Neural progenitor cell (in vitro differentiated cells): ENCODE measurements at regions not wholly inside any gene's neighbourhood (a gene's known extent, or its start where the extent isn't known, plus 50 kb on each side); places are given as distances from the start of the nearest gene placed in this dataset.

Experiments used
- CTCF ChIP-seq: fragments of 200-600 bp; sonication (generic); IDR thresholded peaks from 2 replicates; pipeline ENCODE4 v1.5.1; 2017; ENCODE audit warnings: antibody characterized with exemption, mild to moderate bottlenecking
- EZH2phosphoT487 ChIP-seq: fragments of 200-600 bp; sonication (generic); IDR thresholded peaks from 2 replicates; pipeline ENCODE4 v1.6.1; 2017; ENCODE audit warnings: antibody characterized with exemption

GRCh38 chr2:51170273-51170672 lies 138.3 kb upstream of the NRXN1 start:
- TF ChIP-seq CTCF (no peak), EZH2phosphoT487 (no peak)
